Endothelial cell of hepatic sinusoid (primary cell): ENCODE measurements at regions not wholly inside any gene's neighbourhood (a gene's known extent, or its start where the extent isn't known, plus 50 kb on each side); places are given as distances from the start of the nearest gene placed in this dataset.
"Not testable (repeated sequence)": the region's sequence is repeated elsewhere in the genome, so short reads cannot be mapped to it uniquely, and the experiment has no call there.

Experiments used
- in situ Hi-C: cut with HindIII; loops from 2 replicates; pipeline ENCODE4 v1.10.0; 2017; ENCODE audit warnings: low sequenced_read_pairs

GRCh38 chr6:169379495-169380070 is 125.9 kb upstream of the THBS2 start:
- in situ Hi-C loops, result no loop called here

GRCh38 chr6:169378620-169379381 is 125.2 kb upstream of the THBS2 start:
- in situ Hi-C loops, result no loop called here

GRCh38 chr6:169376458-169376857 is 122.8 kb upstream of the THBS2 start:
- in situ Hi-C loops, result no loop called here

GRCh38 chr6:169372589-169372988 is 118.9 kb upstream of the THBS2 start:
- in situ Hi-C loops, result no loop called here

- in situ Hi-C loops, result no loop called here
Observed at GRCh38 chr6:169371344-169372127, 117.9 kb upstream of the THBS2 start.

- in situ Hi-C loops, result no loop called here
Observed at GRCh38 chr6:169370666-169371343, 117.2 kb upstream of the THBS2 start.

- in situ Hi-C loops, result no loop called here
Observed at GRCh38 chr6:169370054-169370453, 116.4 kb upstream of the THBS2 start.

GRCh38 chr6:169368200-169368599 is 114.6 kb upstream of the THBS2 start:
- in situ Hi-C loops, result no loop called here

- in situ Hi-C loops, result no loop called here
Observed at GRCh38 chr6:169367507-169367906, 113.9 kb upstream of the THBS2 start.

- in situ Hi-C loops, result no loop called here
Observed at GRCh38 chr6:169366258-169366901, 112.7 kb upstream of the THBS2 start.

- in situ Hi-C loops, result no loop called here
Observed at GRCh38 chr6:169365567-169366257, 112.1 kb upstream of the THBS2 start.

- in situ Hi-C loops, result no loop called here
Observed at GRCh38 chr6:169363590-169363989, 109.9 kb upstream of the THBS2 start.

- in situ Hi-C loops, result no loop called here
Observed at GRCh38 chr6:169362501-169363121, 109.0 kb upstream of the THBS2 start.

GRCh38 chr6:169355001-169355400 is 101.4 kb upstream of the THBS2 start:
- in situ Hi-C loops, result not testable (repeated sequence)

- in situ Hi-C loops, result no loop called here
Observed at GRCh38 chr6:169345146-169345545, 91.5 kb upstream of the THBS2 start.

- in situ Hi-C loops, result loop anchor here (5.0 kb wide), 2 partner anchors 63 to 102 kb away; no protein-coding TSS in a partner anchor
Observed at GRCh38 chr6:169344750-169345065, 91.1 kb upstream of the THBS2 start.

- in situ Hi-C loops, result loop anchor here (5.0 kb wide), 2 partner anchors 63 to 102 kb away; no protein-coding TSS in a partner anchor
Observed at GRCh38 chr6:169343886-169344749, 90.5 kb upstream of the THBS2 start.

- in situ Hi-C loops, result loop anchor here (5.0 kb wide), 2 partner anchors 65 to 100 kb away; no protein-coding TSS in a partner anchor
Observed at GRCh38 chr6:169342710-169343109, 89.1 kb upstream of the THBS2 start.

GRCh38 chr6:169341706-169342105 is 88.1 kb upstream of the THBS2 start:
- in situ Hi-C loops, result loop anchor here (5.0 kb wide), 2 partner anchors 66 to 99 kb away; no protein-coding TSS in a partner anchor
